D721Med (cell line): ENCODE measurements at regions not wholly inside any gene's neighbourhood (a gene's known extent, or its start where the extent isn't known, plus 50 kb on each side); places are given as distances from the start of the nearest gene placed in this dataset.

Experiments
- DNase-seq: peaks from one replicate; pipeline ENCODE4 v3.0.0; 2011; ENCODE audit warnings: low spot score; ENCODE audit not compliant: insufficient read length
- FAIRE-seq: peaks from 2 replicates; lab custom pipeline; 2011; peaks lifted over from hg19 to GRCh38; lab: Jason Lieb, UNC
- CTCF ChIP-seq: IDR thresholded peaks from 2 replicates; pipeline ENCODE4 v1.5.1; 2012; ENCODE audit warnings: mild to moderate bottlenecking, control low read depth; ENCODE audit not compliant: insufficient read depth; ENCODE audit errors: missing control alignments

GRCh38 chr12:3933819-3934192 lies 60.6 kb upstream of the PARP11 start:
- TF ChIP-seq CTCF: no peak
- DNase-seq (no peak), FAIRE-seq (no peak)

- FAIRE-seq (no peak), DNase-seq (no peak)
Observed at GRCh38 chr12:3933074-3933818, 60.0 kb upstream of the PARP11 start.

GRCh38 chr12:3931776-3932175 lies 58.6 kb upstream of the PARP11 start:
- no peak for FAIRE-seq
- DNase-seq: no peak
- TF ChIP-seq CTCF: no peak

More at GRCh38 chr12:3933074-3933818, 60.0 kb upstream of the PARP11 start:
- no peak for TF ChIP-seq CTCF

GRCh38 chr12:3931206-3931605 lies 58.0 kb upstream of the PARP11 start:
- TF ChIP-seq CTCF: no peak
- no peak for FAIRE-seq
- no peak for DNase-seq

- no peak for TF ChIP-seq CTCF
- FAIRE-seq (no peak), DNase-seq (no peak)
Observed at GRCh38 chr12:3929875-3930615, 56.8 kb upstream of the PARP11 start.

- FAIRE-seq: no peak
- DNase-seq: no peak
- no peak for TF ChIP-seq CTCF
Observed at GRCh38 chr12:3928538-3929184, 55.5 kb upstream of the PARP11 start.

- no peak for TF ChIP-seq CTCF
- FAIRE-seq (no peak), DNase-seq (no peak)
Observed at GRCh38 chr12:3925621-3926020, 52.4 kb upstream of the PARP11 start.
